ENCODE measurements at regions not wholly inside any gene's neighbourhood (a gene's known extent, or its start where the extent isn't known, plus 50 kb on each side); places are given as distances from the start of the nearest gene placed in this dataset.
A peak's percentile ranks its signal among the peaks of the same experiment; 100 is the strongest.

GRCh38 chr18:38868757-38869156 lies 1303.2 kb upstream of the CELF4 start:
- Histone ChIP-seq H3K4me1 (ENCODE audit: control extremely low read depth in 1 of 4, control insufficient read depth in 4 of 4, insufficient read depth in 4 of 4, low read length in 3 of 4) (peaks cover 0 to 3% (median 0%) of the 10 kb centered on the region in 4 experiments), H3K36me3 (ENCODE audit: control insufficient read depth in 4 of 4, insufficient read depth in 4 of 4, low read length in 3 of 4) (no peaks in the 10 kb centered on the region), H3K27me3 (replicated peaks in 2 of 5; ENCODE audit: control insufficient read depth in 4 of 5, insufficient read depth in 5 of 5, low read length in 4 of 5) (no peaks in the 10 kb centered on the region), H3K27ac (ENCODE audit: insufficient read depth in 1 of 2, low read depth in 1 of 2, low read length in 2 of 2, poor library complexity in 1 of 2, severe bottlenecking in 2 of 2) (no peak overlapping the region), H3K9me3 (ENCODE audit: control extremely low read depth in 1 of 5, control insufficient read depth in 4 of 5, insufficient read depth in 2 of 5, low read depth in 1 of 5, low read length in 4 of 5) (peaks cover 0 to 4% (median 0%) of the 10 kb centered on the region in 5 experiments), H3K4me3 (ENCODE audit: control insufficient read depth in 1 of 7, extremely low read depth in 1 of 7, insufficient read depth in 4 of 7, low read depth in 2 of 7, low read length in 6 of 7) (no peak overlapping the region)
- ChIA-PET CTCF (no interaction called here), POLR2A (no interaction called here)
- peak in 1 of 3 donors; percentile 5 for DNase-seq
- WGBS (ENCODE audit: insufficient coverage): 83% methylated on average over 1 of the region's 2 CpGs

- 95% methylated on average over 2 of the region's 2 CpGs for WGBS (ENCODE audit: insufficient coverage)
- Histone ChIP-seq H3K4me3 (ENCODE audit: control insufficient read depth in 1 of 7, extremely low read depth in 1 of 7, insufficient read depth in 4 of 7, low read depth in 2 of 7, low read length in 6 of 7) (no peak overlapping the region), H3K9me3 (ENCODE audit: control extremely low read depth in 1 of 5, control insufficient read depth in 4 of 5, insufficient read depth in 2 of 5, low read depth in 1 of 5, low read length in 4 of 5) (peaks cover 0 to 4% (median 0%) of the 10 kb centered on the region in 5 experiments), H3K27ac (ENCODE audit: insufficient read depth in 1 of 2, low read depth in 1 of 2, low read length in 2 of 2, poor library complexity in 1 of 2, severe bottlenecking in 2 of 2) (no peak overlapping the region), H3K27me3 (replicated peaks in 2 of 5; ENCODE audit: control insufficient read depth in 4 of 5, insufficient read depth in 5 of 5, low read length in 4 of 5) (no peaks in the 10 kb centered on the region), H3K36me3 (ENCODE audit: control insufficient read depth in 4 of 4, insufficient read depth in 4 of 4, low read length in 3 of 4) (no peaks in the 10 kb centered on the region), H3K4me1 (ENCODE audit: control extremely low read depth in 1 of 4, control insufficient read depth in 4 of 4, insufficient read depth in 4 of 4, low read length in 3 of 4) (peaks cover 0 to 3% (median 0%) of the 10 kb centered on the region in 4 experiments)
- ChIA-PET POLR2A (no interaction called here), CTCF (no interaction called here)
- DNase-seq: no peak
These were observed 1302.1 kb upstream of the CELF4 start for GRCh38 chr18:38867680-38868079.

GRCh38 chr18:38851526-38851925 lies 1285.9 kb upstream of the CELF4 start:
- Histone ChIP-seq H3K27me3 (replicated peaks in 2 of 5; ENCODE audit: control insufficient read depth in 4 of 5, insufficient read depth in 5 of 5, low read length in 4 of 5) (no peaks in the 10 kb centered on the region), H3K4me3 (ENCODE audit: control insufficient read depth in 1 of 7, extremely low read depth in 1 of 7, insufficient read depth in 4 of 7, low read depth in 2 of 7, low read length in 6 of 7) (no peak overlapping the region), H3K4me1 (ENCODE audit: control extremely low read depth in 1 of 4, control insufficient read depth in 4 of 4, insufficient read depth in 4 of 4, low read length in 3 of 4) (no peaks in the 10 kb centered on the region), H3K36me3 (ENCODE audit: control insufficient read depth in 4 of 4, insufficient read depth in 4 of 4, low read length in 3 of 4) (no peaks in the 10 kb centered on the region), H3K9me3 (ENCODE audit: control extremely low read depth in 1 of 5, control insufficient read depth in 4 of 5, insufficient read depth in 2 of 5, low read depth in 1 of 5, low read length in 4 of 5) (peaks cover 2 to 16% (median 6%) of the 10 kb centered on the region in 5 experiments), H3K27ac (ENCODE audit: insufficient read depth in 1 of 2, low read depth in 1 of 2, low read length in 2 of 2, poor library complexity in 1 of 2, severe bottlenecking in 2 of 2) (no peak overlapping the region)
- DNase-seq: no peak
- POLR2A ChIA-PET: no interaction called here
- CTCF ChIA-PET: no interaction called here

DNA sequence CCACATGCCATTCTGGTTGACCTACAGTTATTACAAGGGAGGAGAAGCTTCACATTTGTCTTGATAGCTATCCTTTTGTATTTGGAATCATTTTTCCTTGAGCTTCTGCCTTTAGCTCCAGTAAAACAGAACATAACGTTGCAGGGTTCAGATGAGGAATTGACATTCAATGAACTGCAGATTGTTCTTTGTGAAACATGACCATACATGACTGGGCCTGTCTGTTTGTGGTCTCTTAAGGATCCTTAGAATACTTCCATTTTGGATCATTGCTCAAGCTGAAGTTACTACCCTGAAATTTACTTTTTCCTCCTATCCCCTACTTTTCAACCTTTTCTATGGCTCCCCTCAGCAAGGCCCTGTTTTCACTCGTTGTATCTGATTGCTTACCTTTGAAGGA lies 1281.7 kb upstream of the CELF4 start:
- POLR2A ChIA-PET: no interaction called here

DNA sequence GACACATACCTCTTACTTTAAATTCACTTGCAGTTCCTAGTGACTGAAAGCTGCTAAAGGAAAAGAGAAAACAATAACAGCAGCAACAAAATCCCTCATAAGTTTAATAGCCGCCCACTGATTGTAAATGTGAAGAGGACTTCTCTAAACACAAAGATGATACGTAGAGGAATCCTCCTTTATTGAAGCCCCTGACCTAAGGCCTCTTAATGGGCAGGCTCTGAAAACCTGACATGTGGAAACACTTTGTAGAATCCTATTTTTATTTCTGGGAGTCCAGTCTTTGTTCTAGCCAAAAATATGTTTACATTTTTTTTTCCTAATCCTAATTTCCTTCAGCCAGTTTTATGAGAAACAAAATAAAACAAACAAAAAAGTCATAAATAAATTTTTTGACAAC lies 1277.7 kb upstream of the CELF4 start:
- H3K9me3 ChIP-seq (ENCODE audit: control extremely low read depth in 1 of 5, control insufficient read depth in 4 of 5, insufficient read depth in 2 of 5, low read depth in 1 of 5, low read length in 4 of 5): peaks cover 0 to under 1% (median 0%) of the 10 kb centered on the region in 5 experiments
- H3K27ac ChIP-seq (ENCODE audit: insufficient read depth in 1 of 2, low read depth in 1 of 2, low read length in 2 of 2, poor library complexity in 1 of 2, severe bottlenecking in 2 of 2): no peak overlapping the region
- ChIA-PET CTCF (interaction anchor here (1.4 kb wide), 1 partner anchor 201 kb away, joined by 3 read pairs; no protein-coding TSS in a partner anchor), POLR2A (no interaction called here)
- no peaks in the 10 kb centered on the region for H3K27me3 ChIP-seq (replicated peaks in 2 of 5; ENCODE audit: control insufficient read depth in 4 of 5, insufficient read depth in 5 of 5, low read length in 4 of 5)
- WGBS (ENCODE audit: insufficient coverage): 100% methylated on average over 2 of the region's 2 CpGs
- no peaks in the 10 kb centered on the region for H3K4me1 ChIP-seq (ENCODE audit: control extremely low read depth in 1 of 4, control insufficient read depth in 4 of 4, insufficient read depth in 4 of 4, low read length in 3 of 4)
- no peak overlapping the region for H3K4me3 ChIP-seq (ENCODE audit: control insufficient read depth in 1 of 7, extremely low read depth in 1 of 7, insufficient read depth in 4 of 7, low read depth in 2 of 7, low read length in 6 of 7)
- no peaks in the 10 kb centered on the region for H3K36me3 ChIP-seq (ENCODE audit: control insufficient read depth in 4 of 4, insufficient read depth in 4 of 4, low read length in 3 of 4)
- DNase-seq: no peak

More for the DNA sequence above, 1281.7 kb upstream of the CELF4 start:
- Histone ChIP-seq H3K4me3 (ENCODE audit: control insufficient read depth in 1 of 7, extremely low read depth in 1 of 7, insufficient read depth in 4 of 7, low read depth in 2 of 7, low read length in 6 of 7) (no peak overlapping the region), H3K36me3 (ENCODE audit: control insufficient read depth in 4 of 4, insufficient read depth in 4 of 4, low read length in 3 of 4) (no peaks in the 10 kb centered on the region), H3K27me3 (replicated peaks in 2 of 5; ENCODE audit: control insufficient read depth in 4 of 5, insufficient read depth in 5 of 5, low read length in 4 of 5) (no peaks in the 10 kb centered on the region), H3K27ac (ENCODE audit: insufficient read depth in 1 of 2, low read depth in 1 of 2, low read length in 2 of 2, poor library complexity in 1 of 2, severe bottlenecking in 2 of 2) (no peak overlapping the region), H3K4me1 (ENCODE audit: control extremely low read depth in 1 of 4, control insufficient read depth in 4 of 4, insufficient read depth in 4 of 4, low read length in 3 of 4) (no peaks in the 10 kb centered on the region), H3K9me3 (ENCODE audit: control extremely low read depth in 1 of 5, control insufficient read depth in 4 of 5, insufficient read depth in 2 of 5, low read depth in 1 of 5, low read length in 4 of 5) (no peaks in the 10 kb centered on the region)
- CTCF ChIA-PET: no interaction called here
- WGBS (ENCODE audit: insufficient coverage): 100% methylated on average over 1 of the region's 2 CpGs
- DNase-seq: no peak

DNA sequence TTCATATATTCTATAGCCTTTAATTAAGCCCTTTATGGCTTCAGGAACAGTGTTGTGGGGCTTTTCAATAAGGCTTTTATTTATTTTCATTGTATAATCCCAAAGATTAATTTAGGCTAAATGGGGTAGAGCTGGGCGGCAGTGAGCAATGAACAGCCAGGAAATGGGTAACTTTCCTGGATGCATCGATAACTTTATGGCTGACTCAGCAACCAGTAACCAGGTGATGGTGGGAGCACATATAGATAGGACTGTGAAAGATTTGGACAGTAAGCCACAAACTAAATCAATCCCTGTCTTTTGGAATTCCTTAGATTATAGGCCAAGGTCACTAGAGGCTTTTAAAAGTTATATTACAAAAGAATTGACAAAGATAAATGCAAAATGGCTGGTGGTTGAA lies 1260.6 kb upstream of the CELF4 start:
- Histone ChIP-seq H3K9me3 (ENCODE audit: control extremely low read depth in 1 of 5, control insufficient read depth in 4 of 5, insufficient read depth in 2 of 5, low read depth in 1 of 5, low read length in 4 of 5) (peaks cover 0 to 12% (median 0%) of the 10 kb centered on the region in 5 experiments), H3K27me3 (replicated peaks in 2 of 5; ENCODE audit: control insufficient read depth in 4 of 5, insufficient read depth in 5 of 5, low read length in 4 of 5) (no peaks in the 10 kb centered on the region), H3K4me3 (ENCODE audit: control insufficient read depth in 1 of 7, extremely low read depth in 1 of 7, insufficient read depth in 4 of 7, low read depth in 2 of 7, low read length in 6 of 7) (no peak overlapping the region), H3K36me3 (ENCODE audit: control insufficient read depth in 4 of 4, insufficient read depth in 4 of 4, low read length in 3 of 4) (no peaks in the 10 kb centered on the region), H3K4me1 (ENCODE audit: control extremely low read depth in 1 of 4, control insufficient read depth in 4 of 4, insufficient read depth in 4 of 4, low read length in 3 of 4) (no peaks in the 10 kb centered on the region), H3K27ac (ENCODE audit: insufficient read depth in 1 of 2, low read depth in 1 of 2, low read length in 2 of 2, poor library complexity in 1 of 2, severe bottlenecking in 2 of 2) (no peak overlapping the region)
- DNase-seq: no peak
- ChIA-PET POLR2A (no interaction called here), CTCF (no interaction called here)
- 100% methylated on average over 1 of the region's 2 CpGs for WGBS (ENCODE audit: insufficient coverage)

DNA sequence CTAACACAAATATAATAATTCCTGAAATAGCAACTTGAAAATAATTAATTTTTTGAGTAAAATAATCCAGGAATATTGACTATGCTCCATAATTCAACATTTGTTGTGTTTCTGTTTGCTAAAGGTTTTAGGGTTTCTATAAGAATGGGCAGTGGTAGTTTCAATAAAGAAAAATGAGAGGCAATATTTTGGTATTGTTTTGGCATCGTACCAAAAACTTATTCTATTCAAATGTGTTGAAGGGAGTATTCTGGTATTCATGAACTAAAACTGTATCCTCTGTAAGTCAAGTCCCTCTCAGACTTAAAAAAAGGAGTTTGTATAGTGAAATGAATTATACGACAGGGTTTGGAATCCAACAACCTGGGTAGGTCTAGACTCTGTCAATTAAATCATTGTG lies 1245.6 kb upstream of the CELF4 start:
- ChIA-PET POLR2A (no interaction called here), CTCF (no interaction called here)
- no peaks in the 10 kb centered on the region for H3K36me3 ChIP-seq (ENCODE audit: control insufficient read depth in 4 of 4, insufficient read depth in 4 of 4, low read length in 3 of 4)
- no peak for DNase-seq
- peaks cover 0 to 3% (median 0%) of the 10 kb centered on the region in 5 experiments for H3K9me3 ChIP-seq (ENCODE audit: control extremely low read depth in 1 of 5, control insufficient read depth in 4 of 5, insufficient read depth in 2 of 5, low read depth in 1 of 5, low read length in 4 of 5)
- no peak overlapping the region for H3K27ac ChIP-seq (ENCODE audit: insufficient read depth in 1 of 2, low read depth in 1 of 2, low read length in 2 of 2, poor library complexity in 1 of 2, severe bottlenecking in 2 of 2)
- no peaks in the 10 kb centered on the region for H3K27me3 ChIP-seq (replicated peaks in 2 of 5; ENCODE audit: control insufficient read depth in 4 of 5, insufficient read depth in 5 of 5, low read length in 4 of 5)
- no peak overlapping the region for H3K4me3 ChIP-seq (ENCODE audit: control insufficient read depth in 1 of 7, extremely low read depth in 1 of 7, insufficient read depth in 4 of 7, low read depth in 2 of 7, low read length in 6 of 7)
- WGBS (ENCODE audit: insufficient coverage): 100% methylated on average over 1 of the region's 2 CpGs
- H3K4me1 ChIP-seq (ENCODE audit: control extremely low read depth in 1 of 4, control insufficient read depth in 4 of 4, insufficient read depth in 4 of 4, low read length in 3 of 4): no peaks in the 10 kb centered on the region
